ENCODE measurements at regions not wholly inside any gene's neighbourhood (a gene's known extent, or its start where the extent isn't known, plus 50 kb on each side); places are given as distances from the start of the nearest gene placed in this dataset.

GRCh38 chr1:59079434-59080140 is 217.3 kb upstream of the FGGY start:
- CTCF ChIA-PET = interaction anchor here (0.8 kb wide), 1 partner anchor 680 kb away, joined by 3 read pairs; no protein-coding TSS in a partner anchor
- H3K4me3 ChIP-seq (ENCODE audit: low read depth, low read length) = no peak overlapping the region
- no peak for TF ChIP-seq CTCF (IDR thresholded peaks at IDR 0.05; ENCODE audit: insufficient read depth, low read length, missing control alignments)
- POLR2A ChIA-PET = no interaction called here
- no peak for DNase-seq (ENCODE audit: low read depth, low spot score)

- H3K4me3 ChIP-seq (ENCODE audit: low read depth, low read length) = no peak overlapping the region
- CTCF ChIA-PET = no interaction called here
- TF ChIP-seq CTCF (IDR thresholded peaks at IDR 0.05; ENCODE audit: insufficient read depth, low read length, missing control alignments) = no peak
- DNase-seq (ENCODE audit: low read depth, low spot score) = no peak
- POLR2A ChIA-PET = no interaction called here
Measured at GRCh38 chr1:59081181-59081580, 215.7 kb upstream of the FGGY start.

- CTCF ChIA-PET = no interaction called here
- POLR2A ChIA-PET = no interaction called here
- H3K4me3 ChIP-seq (ENCODE audit: low read depth, low read length) = no peak overlapping the region
- TF ChIP-seq CTCF (IDR thresholded peaks at IDR 0.05; ENCODE audit: insufficient read depth, low read length, missing control alignments) = no peak
- DNase-seq (ENCODE audit: low read depth, low spot score) = no peak
Measured at GRCh38 chr1:59081795-59082194, 215.1 kb upstream of the FGGY start.

GRCh38 chr1:59083946-59084865 is 212.7 kb upstream of the FGGY start:
- DNase-seq (ENCODE audit: low read depth, low spot score) = no peak
- H3K4me3 ChIP-seq (ENCODE audit: low read depth, low read length) = no peak overlapping the region
- CTCF ChIA-PET = interaction anchor here (1.1 to 1.6 kb wide), 4 partner anchors 7 to 615 kb away, joined by 3 to 6 read pairs (median 4); no protein-coding TSS in a partner anchor
- POLR2A ChIA-PET = no interaction called here
- TF ChIP-seq CTCF (IDR thresholded peaks at IDR 0.05; ENCODE audit: insufficient read depth, low read length, missing control alignments) = no peak

- H3K4me3 ChIP-seq (ENCODE audit: low read depth, low read length) = no peak overlapping the region
- ChIA-PET CTCF (interaction anchor here (1.2 to 1.6 kb wide), 3 partner anchors 8 to 614 kb away, joined by 4 to 6 read pairs (median 5); no protein-coding TSS in a partner anchor), POLR2A (no interaction called here)
- no peak for TF ChIP-seq CTCF (IDR thresholded peaks at IDR 0.05; ENCODE audit: insufficient read depth, low read length, missing control alignments)
- no peak for DNase-seq (ENCODE audit: low read depth, low spot score)
Measured at GRCh38 chr1:59085101-59085500, 211.8 kb upstream of the FGGY start.
